ENCODE measurements at regions not wholly inside any gene's neighbourhood (a gene's known extent, or its start where the extent isn't known, plus 50 kb on each side); places are given as distances from the start of the nearest gene placed in this dataset.

GRCh38 chr4:14254252-14254651, 626.7 kb upstream of the BOD1L1 start:
- DNase-seq (ENCODE audit: low read depth): no peak

DNA sequence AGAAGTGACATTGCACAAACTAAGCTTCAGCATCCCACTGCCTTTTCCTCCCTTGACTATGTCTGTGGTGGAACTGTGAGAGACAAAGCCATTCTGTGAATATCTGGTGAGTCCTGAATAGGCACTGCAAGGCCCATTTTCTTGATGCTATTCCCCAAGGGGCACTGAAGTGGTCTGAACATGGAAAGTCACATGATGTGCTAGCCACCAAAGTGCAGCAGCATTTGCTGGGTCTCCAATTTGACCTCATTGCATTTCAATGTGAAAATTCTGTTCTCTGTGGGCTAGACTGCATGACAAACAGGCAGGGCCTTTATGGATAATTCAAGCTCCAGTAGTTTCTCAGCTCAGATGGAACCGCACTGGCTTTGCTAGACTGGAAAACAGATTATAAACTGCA, 627.4 kb upstream of the BOD1L1 start:
- DNase-seq (ENCODE audit: low read depth): no peak

GRCh38 chr4:14257903-14258302, 630.4 kb upstream of the BOD1L1 start:
- no peak for DNase-seq (ENCODE audit: low read depth)

- DNase-seq (ENCODE audit: low read depth): no peak
Observed at GRCh38 chr4:14259936-14260335, 632.4 kb upstream of the BOD1L1 start.

DNA sequence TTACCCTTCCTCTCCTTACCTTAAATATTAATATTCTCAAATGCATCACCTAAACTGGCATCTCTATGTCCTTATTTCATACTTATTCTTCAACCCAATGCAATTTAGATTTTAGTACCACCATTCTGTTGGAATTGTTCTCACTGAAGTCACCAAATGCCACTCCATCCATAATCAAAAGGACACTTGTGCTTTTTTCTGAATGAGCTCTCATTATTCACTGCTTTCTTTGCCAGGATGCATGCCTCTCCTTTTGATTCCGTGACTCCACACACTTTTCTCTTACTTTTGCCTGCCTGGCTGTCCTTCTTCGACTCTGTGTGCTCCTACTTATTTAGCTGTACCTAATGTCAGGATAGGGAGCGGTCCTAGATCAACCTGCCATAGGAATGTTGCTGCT, 633.1 kb upstream of the BOD1L1 start:
- DNase-seq (ENCODE audit: low read depth): no peak

GRCh38 chr4:14262221-14262620, 634.7 kb upstream of the BOD1L1 start:
- no peak for DNase-seq (ENCODE audit: low read depth)

DNA sequence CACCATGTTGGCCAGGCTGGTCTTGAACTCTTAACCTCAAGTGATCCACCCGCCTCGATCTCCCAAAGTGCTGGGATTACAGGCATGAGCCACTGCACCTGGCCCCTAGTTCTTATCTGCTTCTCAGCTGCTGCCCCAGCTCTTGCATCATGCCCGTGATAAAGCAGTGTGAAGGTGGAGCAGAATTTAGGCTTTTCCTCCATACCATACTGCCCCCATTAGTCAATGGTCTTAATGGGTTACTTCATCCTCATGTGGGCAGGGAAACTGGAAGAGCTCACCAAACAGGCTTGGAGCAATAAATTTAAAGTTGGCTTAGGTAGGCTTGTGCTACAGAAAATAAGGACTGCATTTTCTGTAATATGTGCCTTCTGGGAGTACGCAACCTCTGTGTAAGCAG, 636.9 kb upstream of the BOD1L1 start:
- no peak for DNase-seq (ENCODE audit: low read depth)

DNA sequence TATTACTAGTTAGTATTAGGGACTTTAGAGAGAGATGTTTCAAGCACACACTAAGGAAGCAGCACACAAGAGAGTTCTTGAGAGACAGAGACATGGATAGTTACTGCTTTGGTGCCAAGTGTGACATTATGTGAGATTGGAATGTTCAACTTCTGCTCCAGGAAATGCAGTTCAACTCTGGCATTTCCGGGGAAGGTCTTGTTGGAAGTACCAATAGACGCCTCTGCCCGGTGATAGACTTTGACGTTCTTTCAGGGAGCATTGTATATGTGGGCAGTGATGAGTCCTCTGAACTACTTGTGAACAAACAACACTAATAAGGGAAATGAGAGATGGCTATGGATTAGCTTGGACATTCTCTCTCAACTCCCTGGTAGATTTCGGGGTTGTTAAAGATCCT, 638.1 kb upstream of the BOD1L1 start:
- DNase-seq (ENCODE audit: low read depth): no peak

GRCh38 chr4:14267373-14268060, 640.0 kb upstream of the BOD1L1 start:
- DNase-seq (ENCODE audit: low read depth): no peak

GRCh38 chr4:14269824-14270223, 642.3 kb upstream of the BOD1L1 start:
- DNase-seq (ENCODE audit: low read depth): no peak

- DNase-seq (ENCODE audit: low read depth): no peak
Observed at GRCh38 chr4:14272206-14272605, 644.7 kb upstream of the BOD1L1 start.

DNA sequence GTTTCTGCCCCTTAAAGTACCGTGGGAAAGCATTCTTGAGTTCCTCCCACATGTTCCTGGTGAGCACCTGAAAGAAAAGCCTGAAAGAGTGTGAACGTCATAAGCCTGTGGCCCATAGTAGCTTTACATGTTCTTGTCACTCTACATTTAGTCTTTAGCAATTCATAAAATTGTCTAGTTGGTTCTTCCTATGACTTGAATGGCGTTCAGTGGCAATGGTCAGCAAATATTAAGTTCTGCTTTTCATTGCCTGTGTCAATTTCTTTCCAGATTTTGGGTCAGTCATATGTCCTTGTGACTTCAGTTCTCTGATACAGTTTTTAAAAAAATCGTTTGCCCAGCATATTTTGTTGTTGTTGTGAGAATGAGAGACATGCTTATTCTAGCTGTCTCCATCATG, 650.0 kb upstream of the BOD1L1 start:
- no peak for DNase-seq (ENCODE audit: low read depth)

DNA sequence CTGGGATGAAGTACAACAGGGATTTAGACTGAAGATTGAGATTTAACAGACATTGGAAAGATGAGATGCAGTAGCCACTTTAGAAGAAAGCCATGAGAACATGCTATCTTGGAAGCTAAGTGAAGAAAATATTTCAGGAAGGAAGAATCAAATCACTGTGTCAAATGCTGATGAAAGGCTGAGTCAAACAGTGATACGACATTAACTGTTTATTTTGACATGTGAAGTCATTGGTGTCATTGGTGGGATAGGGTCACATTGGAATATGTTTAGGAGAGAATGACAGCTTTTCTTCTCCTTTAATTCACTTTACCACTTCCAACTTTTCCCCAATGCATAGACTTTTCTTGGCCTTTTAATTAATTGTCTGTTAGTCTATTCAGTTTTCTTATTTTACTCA, 653.0 kb upstream of the BOD1L1 start:
- no peak for DNase-seq (ENCODE audit: low read depth)

GRCh38 chr4:14284578-14284977, 657.1 kb upstream of the BOD1L1 start:
- no peak for DNase-seq (ENCODE audit: low read depth)

DNA sequence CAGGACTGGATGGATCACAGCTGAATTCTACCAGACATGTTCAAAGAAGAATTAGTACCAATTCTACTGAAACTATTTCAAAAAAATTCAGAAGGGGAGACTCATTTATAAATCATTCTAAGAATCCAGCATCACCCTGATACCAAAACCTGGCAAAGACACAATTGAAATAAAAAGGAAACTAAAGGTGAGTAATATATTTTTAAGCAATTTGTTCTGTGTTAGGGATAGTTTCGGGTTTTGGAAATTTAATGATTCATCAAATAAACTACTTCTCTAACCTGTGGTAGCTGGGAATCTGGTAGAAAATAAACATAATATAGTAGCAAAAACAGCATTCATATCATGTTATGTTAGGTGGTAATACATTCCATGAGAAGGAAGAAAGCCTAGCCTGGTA, 662.2 kb upstream of the BOD1L1 start:
- DNase-seq (ENCODE audit: low read depth): no peak

GRCh38 chr4:14293582-14293981, 666.1 kb upstream of the BOD1L1 start:
- DNase-seq (ENCODE audit: low read depth): no peak

DNA sequence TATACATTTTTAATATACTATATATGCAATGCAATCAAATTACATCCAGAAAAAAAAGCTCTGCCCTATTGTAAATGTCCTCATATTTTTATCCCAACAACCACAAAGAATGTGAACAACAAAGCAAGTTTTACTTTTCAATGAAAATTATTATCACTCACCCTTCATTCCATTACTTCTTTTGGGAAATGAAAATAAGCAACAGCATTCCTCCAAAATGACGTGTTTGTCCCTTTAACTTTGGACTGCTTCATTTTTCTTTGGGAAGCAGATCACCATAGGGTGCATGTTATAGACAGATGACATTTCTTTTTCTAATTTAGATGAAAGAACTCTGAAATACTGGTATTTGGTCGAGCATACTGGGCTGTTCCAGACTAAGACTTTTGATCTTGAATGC, 667.1 kb upstream of the BOD1L1 start:
- DNase-seq (ENCODE audit: low read depth): no peak

DNA sequence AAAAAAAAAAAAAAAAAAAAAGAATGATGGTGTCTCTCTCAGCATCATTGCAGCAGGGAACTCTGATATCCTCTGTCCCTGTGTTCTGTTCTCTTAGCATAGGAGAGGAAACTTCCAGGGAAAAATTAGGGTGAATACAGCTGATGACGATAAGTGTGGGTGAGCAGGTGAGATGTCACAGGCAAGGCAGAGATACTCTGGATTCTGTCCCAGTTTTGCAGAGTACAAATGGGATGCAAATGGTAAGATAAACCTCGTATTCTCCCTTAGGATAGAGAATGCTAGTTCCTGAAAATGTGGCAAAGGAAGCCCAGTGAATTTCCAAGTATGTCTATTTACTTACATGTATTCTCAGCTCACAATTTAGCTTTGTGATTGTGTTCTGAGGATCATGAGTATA, 671.6 kb upstream of the BOD1L1 start:
- no peak for DNase-seq (ENCODE audit: low read depth)

DNA sequence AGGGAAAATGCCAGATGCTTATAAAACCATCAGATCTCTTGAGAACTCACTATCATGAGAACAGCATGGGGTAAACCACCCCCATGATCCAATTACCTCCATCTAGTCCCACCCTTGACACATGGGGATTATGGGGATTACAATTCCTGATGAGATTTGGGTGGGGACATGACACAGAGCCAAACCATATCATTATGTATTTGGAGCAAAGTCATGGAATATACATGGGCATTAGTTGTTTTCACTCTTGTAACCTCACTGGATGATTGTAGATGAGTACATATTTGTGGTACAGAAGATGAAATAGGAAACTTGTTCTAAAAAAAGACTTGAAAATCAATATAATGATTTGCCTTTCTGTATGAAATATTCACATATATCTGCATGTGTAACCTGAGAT, 674.5 kb upstream of the BOD1L1 start:
- no peak for DNase-seq (ENCODE audit: low read depth)

GRCh38 chr4:14303856-14304255, 676.3 kb upstream of the BOD1L1 start:
- DNase-seq (ENCODE audit: low read depth): no peak

GRCh38 chr4:14308229-14308651, 680.7 kb upstream of the BOD1L1 start:
- DNase-seq (ENCODE audit: low read depth): no peak

- no peak for DNase-seq (ENCODE audit: low read depth)
Observed at GRCh38 chr4:14309431-14309830, 681.9 kb upstream of the BOD1L1 start.

GRCh38 chr4:14313757-14314156, 686.2 kb upstream of the BOD1L1 start:
- no peak for DNase-seq (ENCODE audit: low read depth)

DNA sequence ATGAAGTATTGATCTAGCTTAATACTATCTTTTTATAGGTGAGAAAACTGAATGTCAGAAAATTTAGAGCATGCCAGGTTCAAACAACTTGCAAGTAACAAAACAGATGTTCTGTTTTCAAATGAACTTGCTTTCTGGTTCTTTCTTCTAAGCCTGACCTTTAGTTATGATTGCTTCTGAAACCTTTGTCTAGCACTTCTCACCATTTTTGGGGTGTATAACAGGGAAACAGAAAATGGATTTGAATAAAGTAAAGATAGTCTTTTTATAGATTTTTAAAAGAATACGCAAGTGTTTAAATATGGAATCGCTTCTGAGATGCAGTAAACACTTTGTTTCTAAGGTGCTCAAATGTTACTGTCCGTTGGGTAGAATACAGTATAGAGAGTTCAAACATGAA, 687.2 kb upstream of the CPEB2 start:
- no peak for DNase-seq (ENCODE audit: low read depth)

- DNase-seq (ENCODE audit: low read depth): no peak
Observed at GRCh38 chr4:14317351-14317750, 684.9 kb upstream of the CPEB2 start.
